ENCODE measurements at regions not wholly inside any gene's neighbourhood (a gene's known extent, or its start where the extent isn't known, plus 50 kb on each side); places are given as distances from the start of the nearest gene placed in this dataset.

- DNase-seq (ENCODE audit: low spot score), result no peak
Measured at GRCh38 chr14:81669308-81669707, 135.7 kb upstream of the SEL1L start.

- no peak for DNase-seq (ENCODE audit: low spot score)
Measured at GRCh38 chr14:81673930-81674329, 140.3 kb upstream of the SEL1L start.

GRCh38 chr14:81676395-81676794, 142.7 kb upstream of the SEL1L start:
- no peak for DNase-seq (ENCODE audit: low spot score)

DNA sequence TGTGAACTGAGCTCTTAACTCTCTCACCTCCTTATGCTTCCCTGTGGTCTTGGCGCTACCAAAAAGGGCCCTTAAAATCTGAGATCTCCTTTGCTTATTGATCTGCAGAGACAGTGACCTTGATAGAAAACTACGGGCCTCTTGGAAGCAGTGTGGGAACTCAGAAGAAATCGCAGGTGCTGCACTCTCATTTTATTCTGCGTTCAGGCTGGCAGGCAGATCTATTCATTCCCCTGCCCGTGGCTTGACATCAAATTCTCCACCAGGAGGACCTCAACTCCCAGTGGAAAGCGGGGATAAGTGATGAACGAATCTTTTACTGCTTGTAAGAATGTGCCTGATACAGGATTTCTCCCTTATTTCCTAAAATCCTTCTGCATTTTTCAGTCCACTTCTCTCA, 143.2 kb upstream of the SEL1L start:
- no peak for DNase-seq (ENCODE audit: low spot score)

- DNase-seq (ENCODE audit: low spot score), result no peak
Measured at GRCh38 chr14:81677736-81678135, 144.1 kb upstream of the SEL1L start.

GRCh38 chr14:81679226-81679625, 145.6 kb upstream of the SEL1L start:
- no peak for DNase-seq (ENCODE audit: low spot score)

- DNase-seq (ENCODE audit: low spot score), result no peak
Measured at GRCh38 chr14:81681541-81681940, 147.9 kb upstream of the SEL1L start.

DNA sequence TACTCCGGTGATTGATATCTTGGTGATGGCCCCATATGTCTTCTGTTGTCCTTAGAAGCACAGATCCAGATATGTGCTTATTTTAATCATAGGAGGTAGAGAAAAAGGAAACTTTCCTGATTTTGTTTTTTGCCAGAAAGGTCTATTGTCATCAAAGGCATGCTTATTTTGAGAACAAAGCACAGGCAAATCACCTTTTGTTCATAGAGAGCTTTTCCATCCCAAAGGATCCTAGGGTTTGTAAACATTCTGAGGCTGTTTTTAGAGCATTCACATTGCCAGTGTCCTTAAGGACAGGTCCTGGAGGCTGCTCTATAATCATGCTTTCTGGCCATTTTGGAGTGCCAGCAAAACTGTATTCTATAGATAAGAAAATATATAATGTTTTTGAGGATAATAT, 148.5 kb upstream of the SEL1L start:
- DNase-seq (ENCODE audit: low spot score), result no peak

GRCh38 chr14:81682701-81683100, 149.0 kb upstream of the SEL1L start:
- DNase-seq (ENCODE audit: low spot score), result no peak

- DNase-seq (ENCODE audit: low spot score), result no peak
Measured at GRCh38 chr14:81684696-81685095, 151.0 kb upstream of the SEL1L start.

GRCh38 chr14:81686512-81686911, 152.9 kb upstream of the SEL1L start:
- no peak for DNase-seq (ENCODE audit: low spot score)

- DNase-seq (ENCODE audit: low spot score), result no peak
Measured at GRCh38 chr14:81691931-81692330, 158.3 kb upstream of the SEL1L start.

DNA sequence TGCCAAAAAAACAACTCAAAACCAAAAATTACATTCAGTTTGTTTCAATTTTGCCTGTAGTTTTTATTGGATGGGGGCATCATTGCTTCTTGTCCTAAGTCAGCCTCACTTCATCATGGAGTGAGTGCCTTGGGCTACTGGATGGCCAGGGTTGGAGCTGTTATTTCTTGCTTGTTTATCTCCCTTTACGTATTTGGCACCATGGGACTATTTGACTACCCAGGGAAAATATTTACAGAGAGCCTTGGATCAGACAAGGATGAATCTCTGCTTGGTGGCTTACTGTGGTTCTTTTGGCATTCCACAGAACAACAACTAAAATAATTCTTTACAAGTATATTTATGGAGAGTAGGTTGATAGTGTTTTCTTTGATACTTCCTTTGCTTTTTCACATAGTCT, 160.8 kb upstream of the SEL1L start:
- DNase-seq (ENCODE audit: low spot score), result no peak

DNA sequence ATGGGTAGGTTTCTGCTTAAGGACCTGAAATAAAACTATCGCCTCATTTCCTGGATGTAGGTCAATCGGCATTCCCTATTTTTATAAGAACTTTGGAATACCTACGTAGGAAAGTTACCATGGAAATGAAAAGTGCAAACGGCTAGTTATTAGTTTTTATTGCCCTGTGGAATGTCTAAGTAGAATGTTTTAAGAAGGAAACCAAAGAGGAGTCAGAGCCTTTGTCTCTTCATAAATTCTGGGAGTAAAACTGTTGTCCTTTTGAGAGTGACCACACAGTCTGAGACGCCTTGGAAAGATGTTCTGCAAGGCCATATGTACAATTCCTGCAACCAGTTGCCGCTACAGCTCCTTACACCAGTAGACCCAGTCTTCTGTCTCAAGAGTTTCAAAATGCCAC, 176.0 kb upstream of the SEL1L start:
- no peak for DNase-seq (ENCODE audit: low spot score)

- DNase-seq (ENCODE audit: low spot score), result peak; percentile 4
Measured at GRCh38 chr14:81710232-81710845, 176.7 kb upstream of the SEL1L start.

DNA sequence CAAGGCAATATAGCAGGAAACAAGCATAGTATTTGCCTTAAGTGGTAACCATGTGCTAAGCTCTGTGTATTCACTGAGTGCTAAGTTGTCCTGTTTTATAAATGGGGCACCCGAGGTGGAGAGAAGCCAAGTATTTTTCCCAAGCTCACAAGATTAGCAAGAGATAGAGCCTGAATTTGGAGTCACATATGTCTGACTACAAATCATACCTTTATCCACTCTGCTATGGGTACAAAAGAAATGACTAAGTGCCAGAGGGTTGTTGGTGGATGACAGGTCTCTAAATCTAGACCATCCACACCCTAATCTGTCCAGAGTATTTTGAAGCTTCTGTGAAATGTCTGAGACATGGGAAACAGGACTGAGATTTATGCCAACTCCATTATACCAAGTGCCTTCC, 182.1 kb upstream of the SEL1L start:
- no peak for DNase-seq (ENCODE audit: low spot score)

DNA sequence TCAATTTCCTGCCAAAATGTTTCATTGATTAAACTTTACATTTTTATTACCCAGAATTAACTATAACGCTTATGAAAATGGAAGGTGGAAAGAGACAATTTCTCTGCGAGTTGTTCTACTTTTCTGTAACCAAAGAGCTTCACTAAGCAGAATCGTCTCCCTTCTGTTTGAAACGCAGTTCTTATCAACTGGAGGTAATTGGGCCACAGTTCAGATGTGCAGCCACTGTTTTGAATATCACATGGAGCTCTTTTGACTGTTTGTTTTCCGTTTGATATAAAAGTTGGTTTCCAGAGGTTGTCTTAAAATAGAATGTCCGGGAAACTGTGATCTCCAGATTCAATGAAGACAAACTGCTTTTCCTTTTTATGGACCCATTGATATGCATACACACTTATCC, 183.3 kb upstream of the SEL1L start:
- DNase-seq (ENCODE audit: low spot score), result no peak

GRCh38 chr14:81723956-81724355, 190.3 kb upstream of the SEL1L start:
- no peak for DNase-seq (ENCODE audit: low spot score)

DNA sequence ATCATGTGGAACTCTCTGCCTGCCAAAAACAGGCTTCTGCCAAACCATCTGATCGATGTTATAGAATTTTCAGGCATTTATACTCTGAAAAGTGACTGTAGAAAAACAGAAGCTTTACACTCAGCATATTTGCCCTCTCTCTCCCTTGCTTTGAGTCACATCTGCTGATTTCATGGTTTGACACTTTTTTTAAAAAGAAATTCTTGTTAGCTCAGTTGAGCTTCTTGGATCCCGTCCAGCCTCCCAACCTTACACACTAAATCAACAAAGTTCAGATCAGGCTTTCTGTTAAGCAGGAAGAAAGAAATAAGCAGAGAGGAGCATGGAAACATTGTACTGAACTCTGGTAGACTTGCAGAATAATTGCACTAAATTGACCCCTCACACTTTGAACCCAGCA, 193.6 kb upstream of the SEL1L start:
- DNase-seq (ENCODE audit: low spot score), result no peak

DNA sequence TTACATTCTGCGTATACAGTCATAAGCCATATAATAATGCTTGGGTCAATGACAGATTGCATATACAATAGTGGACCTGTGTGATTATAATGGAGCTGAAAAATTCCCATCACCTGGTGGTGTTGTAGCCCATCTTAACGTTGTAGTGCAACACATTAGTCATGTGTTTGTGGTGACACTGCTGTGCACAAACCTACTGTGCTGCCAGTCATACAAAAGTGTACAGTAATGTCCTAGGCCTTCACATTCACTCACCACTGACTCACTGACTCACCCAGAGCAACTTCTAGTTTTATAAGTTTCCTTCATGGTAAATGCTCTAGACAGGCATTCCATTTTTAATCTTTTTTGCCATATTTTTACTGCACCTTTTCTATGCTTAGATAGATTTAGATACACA, 194.8 kb upstream of the SEL1L start:
- no peak for DNase-seq (ENCODE audit: low spot score)

GRCh38 chr14:81729622-81730021, 196.0 kb upstream of the SEL1L start:
- DNase-seq (ENCODE audit: low spot score), result no peak

- no peak for DNase-seq (ENCODE audit: low spot score)
Measured at GRCh38 chr14:81737938-81738337, 204.3 kb upstream of the SEL1L start.

GRCh38 chr14:81738946-81739659, 205.4 kb upstream of the SEL1L start:
- DNase-seq (ENCODE audit: low spot score), result no peak

GRCh38 chr14:81743605-81744004, 210.0 kb upstream of the SEL1L start:
- DNase-seq (ENCODE audit: low spot score), result no peak
